Muscle of back (tissue), 3 donors: ENCODE measurements at regions not wholly inside any gene's neighbourhood (a gene's known extent, or its start where the extent isn't known, plus 50 kb on each side); places are given as distances from the start of the nearest gene placed in this dataset.
"Not testable (repeated sequence)": the region's sequence is repeated elsewhere in the genome, so short reads cannot be mapped to it uniquely, and the experiment has no call there.

Experiments
- DNase-seq, 3 donors: peaks; one replicate each; pipeline versions ENCODE4 v3.0.0 to v3.0.0-alpha.2; 2013

GRCh38 chrX:65331371-65331770, 203.2 kb downstream of the LAS1L start:
- DNase-seq: no peak

DNA sequence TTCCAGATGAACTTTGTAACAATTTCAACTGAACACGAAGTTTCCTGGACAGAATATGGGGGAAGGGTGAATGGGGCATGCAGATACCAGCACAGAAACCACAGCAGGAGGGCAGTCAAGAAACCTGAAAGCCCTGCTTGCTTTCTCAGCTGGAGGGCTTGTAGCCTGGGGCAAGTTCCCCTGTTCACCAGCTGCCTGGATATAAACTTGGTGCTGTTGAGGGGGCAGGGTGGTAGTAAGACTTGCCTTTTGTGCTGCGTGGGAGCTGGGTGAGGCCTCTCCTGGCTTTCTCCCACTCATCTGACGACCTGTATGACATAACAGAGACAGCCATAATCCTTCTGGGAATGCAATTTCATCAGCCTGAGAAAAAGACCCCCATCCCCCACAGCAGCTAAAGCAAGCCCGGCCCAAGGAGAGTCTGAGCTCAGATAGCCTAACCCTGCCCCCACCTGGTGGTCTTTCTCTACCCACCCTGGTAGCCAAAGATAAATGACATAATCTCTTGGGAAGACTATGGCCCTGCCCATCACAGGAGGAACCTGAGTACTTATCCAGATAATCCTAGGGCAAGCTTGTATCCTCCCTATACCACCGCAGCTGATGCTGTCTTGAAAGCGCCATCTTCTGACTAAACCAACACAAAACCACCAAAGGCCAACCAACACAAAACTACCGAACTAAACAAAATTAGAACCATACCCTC, 234.3 kb downstream of the LAS1L start:
- DNase-seq: no peak

DNA sequence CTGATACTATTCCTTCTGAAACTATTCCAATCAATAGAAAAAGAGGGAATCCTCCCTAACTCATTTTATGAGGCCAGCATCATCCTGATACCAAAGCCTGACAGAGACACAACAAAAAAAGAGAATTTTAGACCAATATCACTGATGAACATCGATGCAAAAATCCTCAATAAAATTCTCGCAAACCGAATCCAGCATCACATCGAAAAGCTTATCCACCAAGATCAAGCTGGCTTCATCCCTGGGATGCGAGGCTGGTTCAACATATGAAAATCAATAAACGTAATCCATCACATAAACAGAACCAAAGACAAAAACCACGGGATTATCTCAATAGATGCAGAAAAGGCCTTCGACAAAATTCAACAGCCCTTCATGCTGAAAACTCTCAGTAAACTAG, 251.7 kb downstream of the LAS1L start:
- DNase-seq: not testable (repeated sequence)

DNA sequence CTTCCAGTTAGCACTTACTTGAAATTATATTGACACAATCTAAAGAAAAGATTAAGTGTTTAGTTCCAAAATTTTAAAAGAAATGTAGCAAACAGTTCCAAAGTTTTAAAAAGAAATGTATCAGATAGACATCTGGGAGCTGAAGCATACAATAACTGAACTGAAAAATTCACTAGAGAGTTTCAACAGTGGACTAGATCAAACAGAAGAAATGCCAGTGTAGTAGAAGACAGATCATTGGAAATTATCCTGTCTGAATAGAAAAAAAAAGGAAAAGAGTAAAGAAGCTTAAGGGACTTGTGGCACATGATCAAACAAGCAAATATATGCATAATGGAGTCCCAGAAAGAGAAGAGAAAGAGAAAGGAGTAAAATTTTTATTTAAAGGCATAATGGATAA, 261.4 kb downstream of the LAS1L start:
- DNase-seq: no peak

DNA sequence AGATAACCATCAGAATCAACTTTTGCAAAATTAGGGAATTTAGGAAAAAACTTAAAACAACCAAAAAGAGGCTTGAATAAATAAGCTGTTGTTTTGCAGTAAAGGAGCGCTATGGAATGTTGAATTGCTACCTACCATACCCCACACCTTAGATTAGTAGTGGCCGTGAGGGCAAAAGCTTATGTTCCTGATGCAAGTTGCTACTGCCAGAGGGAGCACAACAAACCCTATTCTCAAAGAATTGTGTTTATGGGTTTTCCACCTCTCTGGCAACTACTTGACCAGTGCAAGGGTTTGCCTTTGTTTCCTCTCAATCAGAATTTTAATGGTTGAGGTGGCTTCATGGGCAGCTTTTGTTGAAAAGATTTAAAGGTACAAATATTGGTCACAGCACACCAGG, 268.1 kb downstream of the LAS1L start:
- DNase-seq: no peak

- DNase-seq: no peak
These were observed 277.6 kb upstream of the ZC4H2 start for GRCh38 chrX:65253817-65254216.

- DNase-seq: no peak
These were observed 264.9 kb upstream of the ZC4H2 start for GRCh38 chrX:65241059-65241721.

GRCh38 chrX:65203545-65203944, 227.3 kb upstream of the ZC4H2 start:
- DNase-seq: no peak

DNA sequence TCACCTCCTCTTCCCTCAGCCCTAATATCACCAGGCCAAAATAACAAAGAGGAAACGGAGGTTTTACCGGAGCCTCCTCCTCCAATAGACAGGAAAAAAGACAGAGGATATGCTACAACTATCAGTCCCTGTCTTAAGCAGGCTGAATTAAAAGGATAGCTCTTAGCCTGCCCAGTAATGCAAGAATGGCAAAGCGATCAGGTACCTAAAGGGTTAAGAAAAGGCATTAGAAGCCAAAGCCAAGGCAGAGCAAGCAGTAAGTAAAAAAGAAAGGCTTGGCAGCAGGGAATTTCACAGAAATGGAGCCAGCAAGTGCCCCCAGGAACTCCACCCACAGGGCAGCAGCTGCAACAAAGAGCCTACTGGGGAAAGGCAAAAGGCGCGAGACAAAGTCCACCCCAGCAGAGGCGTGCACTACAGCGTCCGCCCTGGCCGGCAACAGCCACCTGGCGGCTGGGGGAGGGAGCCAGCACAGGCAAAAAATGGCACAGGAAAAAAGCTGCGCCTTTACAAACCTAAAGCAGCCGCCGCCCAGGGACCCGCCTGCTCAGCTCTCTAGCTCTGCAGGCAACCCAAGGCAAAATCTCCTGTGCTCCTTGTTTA, 220.6 kb upstream of the ZC4H2 start:
- DNase-seq: peak; percentile 11 to 42 (median 16)

DNA sequence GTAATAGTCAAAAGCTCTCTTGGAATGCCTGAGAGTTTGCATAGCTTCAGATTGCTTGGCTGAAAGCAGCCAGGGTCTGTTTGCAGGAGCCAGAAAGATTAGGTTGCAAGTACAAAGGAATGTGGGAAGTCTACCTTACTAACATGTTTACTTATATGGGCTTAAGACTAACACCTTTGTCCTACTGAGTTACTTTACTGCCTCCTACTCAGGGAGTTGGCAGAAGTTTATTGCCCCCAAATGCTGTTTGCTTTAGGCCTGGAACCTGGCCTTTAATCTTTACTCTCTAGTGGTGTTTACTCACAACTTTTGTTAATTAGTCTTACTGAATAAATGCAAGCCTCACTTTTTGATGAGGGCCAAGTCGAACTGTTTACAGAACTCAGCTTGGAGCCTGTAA, 219.4 kb upstream of the ZC4H2 start:
- DNase-seq: no peak

DNA sequence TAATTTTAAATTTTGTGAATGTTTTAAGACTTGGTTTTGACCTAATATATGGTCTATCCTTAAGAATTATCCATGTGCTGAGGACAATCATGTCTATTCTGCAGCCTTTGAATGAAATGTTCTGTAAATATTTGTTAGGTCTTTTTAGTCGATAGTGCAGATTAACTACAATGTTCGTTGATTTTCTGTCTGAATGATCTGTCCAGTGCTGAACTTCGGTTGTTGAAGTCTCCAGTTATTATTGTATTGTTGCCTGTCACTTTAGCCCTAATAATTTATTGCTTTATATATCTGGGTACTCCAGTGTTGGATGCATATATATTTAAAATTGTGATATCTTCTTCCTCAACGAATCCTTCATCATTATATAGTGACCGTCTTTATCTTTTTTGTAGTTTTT, 218.3 kb upstream of the ZC4H2 start:
- no peak for DNase-seq

DNA sequence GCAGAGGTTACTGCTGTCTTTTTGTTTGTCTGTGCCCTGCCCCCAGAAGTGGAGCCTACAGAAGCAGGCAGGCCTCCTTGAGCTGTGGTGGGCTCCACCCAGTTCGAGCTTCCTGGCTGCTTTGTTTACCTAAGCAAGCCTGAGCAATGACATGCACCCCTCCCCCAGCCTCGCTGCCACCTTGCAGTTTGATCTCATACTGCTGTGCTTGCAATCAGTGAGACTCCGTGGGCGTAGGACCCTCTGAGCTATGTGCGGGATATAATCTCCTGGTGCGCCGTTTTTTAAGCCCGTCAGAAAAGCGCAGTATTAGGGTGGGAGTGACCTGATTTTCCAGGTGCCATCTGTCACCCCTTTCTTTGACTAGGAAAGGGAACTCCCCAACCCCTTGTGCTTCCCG, 187.1 kb upstream of the ZC4H2 start:
- DNase-seq: not testable (repeated sequence)

- no peak for DNase-seq
These were observed 172.0 kb upstream of the ZC4H2 start for GRCh38 chrX:65148232-65148631.

GRCh38 chrX:65136424-65136823, 160.2 kb upstream of the ZC4H2 start:
- DNase-seq: no peak

- no peak for DNase-seq
These were observed 151.6 kb upstream of the ZC4H2 start for GRCh38 chrX:65127842-65128241.

- no peak for DNase-seq
These were observed 122.6 kb upstream of the ZC4H2 start for GRCh38 chrX:65098851-65099250.

- DNase-seq: no peak
These were observed 117.4 kb upstream of the ZC4H2 start for GRCh38 chrX:65093658-65094057.

DNA sequence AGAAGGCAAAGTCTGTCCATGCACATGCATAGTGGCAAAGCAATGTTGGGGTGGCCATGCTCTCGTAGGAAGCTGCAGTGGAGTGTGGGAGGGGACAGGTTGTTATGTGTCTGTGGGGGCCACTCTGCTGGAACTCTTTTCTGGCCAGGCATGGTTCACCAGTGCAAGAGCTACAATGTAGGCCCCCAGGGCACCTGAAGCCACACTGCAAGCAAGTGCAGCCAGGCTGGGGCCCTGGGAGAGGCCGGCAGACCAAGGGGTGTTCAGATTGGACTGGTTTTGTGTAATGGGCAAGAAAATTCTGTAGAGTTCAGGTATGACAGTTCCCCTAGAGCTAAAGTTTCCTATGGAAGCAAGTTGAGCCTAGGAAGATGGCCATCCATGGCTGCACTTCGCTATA, 97.0 kb upstream of the ZC4H2 start:
- DNase-seq: no peak

DNA sequence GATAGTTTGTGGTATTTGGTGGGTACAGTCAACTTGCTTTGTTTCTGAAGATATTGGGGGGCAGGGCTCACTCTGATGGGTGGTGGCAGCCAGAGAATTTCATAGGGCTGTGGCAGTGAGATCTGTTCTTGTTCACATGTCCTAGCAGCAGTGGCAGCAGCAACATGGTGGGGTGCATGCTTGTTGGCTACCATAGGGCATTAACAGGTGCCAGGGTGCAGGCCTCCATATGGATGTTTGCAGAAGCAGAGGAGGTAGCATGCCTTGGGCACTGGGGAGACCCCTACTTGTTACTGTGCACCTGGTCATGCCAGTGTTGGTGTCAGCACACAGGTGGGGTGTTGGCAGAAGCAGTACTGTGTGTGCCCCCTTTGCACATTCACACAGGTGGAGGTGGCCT, 96.3 kb upstream of the ZC4H2 start:
- no peak for DNase-seq

GRCh38 chrX:65058626-65059025, 82.4 kb upstream of the ZC4H2 start:
- DNase-seq: not testable (repeated sequence)

DNA sequence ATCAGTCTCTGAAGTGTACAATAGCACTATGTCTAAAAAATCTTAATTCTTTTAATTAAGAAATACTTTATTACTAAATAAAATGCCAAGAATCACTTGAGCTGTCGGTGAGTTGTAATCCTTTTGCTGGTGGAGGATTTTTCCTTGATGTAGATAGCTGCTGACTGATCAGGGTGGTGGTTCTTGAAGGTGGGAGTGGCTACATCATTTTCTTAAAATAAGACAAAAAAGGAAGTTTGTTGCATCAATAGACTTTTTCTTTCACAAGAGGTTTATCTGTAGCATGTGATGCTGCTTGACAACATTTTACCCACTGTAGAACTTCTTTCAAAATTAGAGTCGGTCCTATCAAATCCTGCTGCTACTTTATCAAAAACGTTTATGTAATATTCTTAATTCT, 68.8 kb upstream of the ZC4H2 start:
- DNase-seq: no peak

GRCh38 chrX:65035446-65035770, 59.2 kb upstream of the ZC4H2 start:
- DNase-seq: no peak

DNA sequence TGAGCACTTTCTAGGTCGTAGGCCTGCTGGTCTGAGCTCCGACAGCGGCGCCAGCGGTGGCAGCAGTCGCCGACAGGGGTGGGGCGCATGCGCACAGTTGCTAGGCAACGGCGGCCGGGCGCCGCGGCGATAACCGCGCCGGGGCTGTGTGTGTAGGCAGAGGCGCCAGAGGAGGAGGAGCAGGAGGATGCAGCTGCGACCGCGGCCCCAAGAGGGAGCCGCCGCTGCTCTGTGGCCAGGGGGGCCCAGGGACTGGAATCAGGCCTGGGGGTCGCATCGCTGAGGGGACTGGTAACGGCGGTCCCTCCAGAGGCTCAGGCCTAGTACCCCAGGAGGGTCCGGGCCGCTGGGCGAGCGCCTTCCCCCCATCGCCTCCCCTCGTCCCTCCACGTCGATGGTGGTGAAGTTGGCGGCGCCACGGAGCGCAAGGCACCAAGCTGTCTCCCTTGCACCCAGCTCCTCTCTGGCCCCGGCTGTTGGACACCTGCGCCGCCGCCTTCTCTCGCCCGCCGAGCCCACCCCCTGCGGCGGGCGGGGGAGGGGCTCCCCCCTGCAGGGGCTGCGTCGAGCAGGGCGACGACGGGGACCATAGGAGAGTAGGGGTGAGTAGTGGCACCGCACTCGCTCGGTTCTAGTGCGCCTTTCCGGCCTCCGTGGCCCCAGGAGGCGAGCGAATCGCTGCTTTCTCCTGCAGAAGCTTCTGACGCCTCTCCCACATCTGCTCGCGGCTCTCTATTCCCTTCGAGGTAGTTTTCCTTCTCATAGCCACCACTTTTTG, 58.6 kb upstream of the ZC4H2 start, which contains the start of gene ZC3H12B:
ZC3H12B (plus strand) TSS at position 159 of the 778 bp plus-strand sequence.
- peak; percentile 70 to 91 (median 83) for DNase-seq
